Esophagus muscularis mucosa (tissue), 4 donors: ENCODE measurements at regions not wholly inside any gene's neighbourhood (a gene's known extent, or its start where the extent isn't known, plus 50 kb on each side); places are given as distances from the start of the nearest gene placed in this dataset.

Experiments
- DNase-seq: peaks from one replicate; pipeline ENCODE4 v3.0.0-alpha.2; 2017; ENCODE audit errors: extremely low spot score
- H3K27ac ChIP-seq, 4 donors: fragments of 200-600 bp; sonication (generic); replicated peaks in 1 of 4; 1 replicate in 3 of 4; 2 replicates in 1 of 4; pipeline ENCODE4 v1.5.1; 2016 to 2019; ENCODE audit warnings: mild to moderate bottlenecking in 1 of 4
- H3K27me3 ChIP-seq, 4 donors: fragments of 200-600 bp; sonication (generic); one replicate each; pipeline versions ENCODE4 v1.5.1 to v1.6.0; 2016 to 2019
- H3K36me3 ChIP-seq, 4 donors: fragments of 200-600 bp; sonication (generic); one replicate each; pipeline ENCODE4 v1.5.1; 2016 to 2019
- H3K4me1 ChIP-seq, 4 donors: fragments of 200-600 bp; sonication (generic); one replicate each; pipeline ENCODE4 v1.5.1; 2016 to 2019
- H3K4me3 ChIP-seq, 4 donors: fragments of 200-600 bp; sonication (generic); 1 replicate in 2 of 4; 2 replicates in 2 of 4; pipeline ENCODE4 v1.5.1; 2016 to 2019; ENCODE audit warnings: mild to moderate bottlenecking in 4 of 4, moderate library complexity in 1 of 4
- H3K9me3 ChIP-seq, 4 donors: fragments of 200-600 bp; sonication (generic); 1 replicate in 3 of 4; 2 replicates in 1 of 4; pipeline ENCODE4 v1.5.1; 2016 to 2019
- EP300 ChIP-seq: sonication (generic); formaldehyde crosslinking; IDR thresholded peaks from one replicate; pipeline ENCODE4 v1.6.1; 2017; ENCODE audit warnings: antibody characterized with exemption
- POLR2A ChIP-seq: fragments of 450-650 bp; IDR thresholded peaks from one replicate; pipeline ENCODE4 v1.6.1; 2017; ENCODE audit warnings: antibody characterized with exemption, moderate library complexity, mild to moderate bottlenecking, low read depth
- POLR2AphosphoS5 ChIP-seq, 2 donors: sonication (generic); formaldehyde crosslinking; IDR thresholded peaks; one replicate each; pipeline ENCODE4 v1.6.1; 2017; ENCODE audit warnings: antibody characterized with exemption in 2 of 2
- WGBS: methylation state at CpG from one replicate; pipeline ENCODE4 v1.1.5; 2018; 5-methylcytosine and 5-hydroxymethylcytosine counted together
- intact Hi-C: fragments of 100-400 bp; cut with DNase I; formaldehyde crosslinking; loops from one replicate; pipeline ENCODE4 v1.15.1; 2023
- TF ChIP-seq, protein P1 (sequence below), 3 experiments: fragments of 200-600 bp in 2 of 3; fragments of 450-650 bp in 1 of 3; sonication (generic) in 2 of 3; IDR thresholded peaks; one replicate each; pipeline ENCODE4 v1.5.1; 2017 to 2019; ENCODE audit warnings: antibody characterized with exemption in 3 of 3, mild to moderate bottlenecking in 2 of 3, moderate library complexity in 1 of 3

DNA sequence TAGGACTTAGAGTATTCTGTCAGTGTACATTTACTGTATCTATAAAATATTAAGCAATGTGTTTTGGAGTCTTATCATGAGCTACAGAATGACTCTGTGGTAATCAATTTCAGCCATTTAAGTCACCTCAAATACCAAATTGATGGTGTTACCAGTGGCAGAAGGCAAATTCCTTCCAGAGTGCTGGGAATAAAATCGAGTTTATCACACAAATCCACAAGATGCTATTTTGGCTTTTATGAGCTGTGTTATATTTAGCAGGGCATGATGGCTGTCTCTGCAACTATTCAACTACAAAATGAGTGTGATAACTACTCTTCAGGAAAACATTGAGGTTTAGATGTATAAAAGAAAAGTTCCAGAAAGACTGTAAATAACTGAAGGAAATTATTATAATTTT is 78.2 kb downstream of the AREG start:
- Histone ChIP-seq H3K27me3 (no peaks in the 10 kb centered on the region), H3K27ac (no peak overlapping the region), H3K4me3 (no peak overlapping the region), H3K36me3 (no peaks in the 10 kb centered on the region), H3K9me3 (no peaks in the 10 kb centered on the region), H3K4me1 (no peaks in the 10 kb centered on the region)
- DNase-seq = no peak
- WGBS = 50% methylated on average over 1 of the region's 1 CpG
- TF ChIP-seq POLR2AphosphoS5 (IDR thresholded peaks at IDR 0.05) = no peak
- no peak for TF ChIP-seq POLR2A
- no peak for TF ChIP-seq EP300
- TF ChIP-seq, protein P1, sequence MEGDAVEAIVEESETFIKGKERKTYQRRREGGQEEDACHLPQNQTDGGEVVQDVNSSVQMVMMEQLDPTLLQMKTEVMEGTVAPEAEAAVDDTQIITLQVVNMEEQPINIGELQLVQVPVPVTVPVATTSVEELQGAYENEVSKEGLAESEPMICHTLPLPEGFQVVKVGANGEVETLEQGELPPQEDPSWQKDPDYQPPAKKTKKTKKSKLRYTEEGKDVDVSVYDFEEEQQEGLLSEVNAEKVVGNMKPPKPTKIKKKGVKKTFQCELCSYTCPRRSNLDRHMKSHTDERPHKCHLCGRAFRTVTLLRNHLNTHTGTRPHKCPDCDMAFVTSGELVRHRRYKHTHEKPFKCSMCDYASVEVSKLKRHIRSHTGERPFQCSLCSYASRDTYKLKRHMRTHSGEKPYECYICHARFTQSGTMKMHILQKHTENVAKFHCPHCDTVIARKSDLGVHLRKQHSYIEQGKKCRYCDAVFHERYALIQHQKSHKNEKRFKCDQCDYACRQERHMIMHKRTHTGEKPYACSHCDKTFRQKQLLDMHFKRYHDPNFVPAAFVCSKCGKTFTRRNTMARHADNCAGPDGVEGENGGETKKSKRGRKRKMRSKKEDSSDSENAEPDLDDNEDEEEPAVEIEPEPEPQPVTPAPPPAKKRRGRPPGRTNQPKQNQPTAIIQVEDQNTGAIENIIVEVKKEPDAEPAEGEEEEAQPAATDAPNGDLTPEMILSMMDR (IDR thresholded peaks at IDR 0.05) = no peak
- intact Hi-C loops = no loop called here

DNA sequence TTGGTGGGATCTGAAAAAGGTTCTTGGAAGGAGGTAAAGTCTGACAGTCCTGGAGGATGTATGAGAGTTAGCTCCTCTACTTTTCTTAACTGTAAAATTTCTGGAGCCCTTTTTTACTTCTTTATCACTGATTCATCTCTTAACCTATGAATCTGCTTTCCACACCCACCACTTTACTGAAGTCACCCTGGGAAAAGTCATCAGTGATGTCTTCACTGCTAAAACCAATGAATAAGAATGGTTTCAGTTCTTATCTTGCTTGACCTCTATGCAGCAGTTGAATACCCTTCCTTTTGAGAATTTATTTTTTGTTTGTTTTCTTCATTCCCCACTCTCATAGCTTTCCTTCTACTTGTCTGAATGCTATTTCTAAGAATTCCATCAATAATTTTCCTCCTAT is 80.0 kb downstream of the AREG start:
- no peak for TF ChIP-seq POLR2AphosphoS5 (IDR thresholded peaks at IDR 0.05)
- TF ChIP-seq EP300 = no peak
- TF ChIP-seq, protein P1 (IDR thresholded peaks at IDR 0.05) = no peak
- TF ChIP-seq POLR2A = no peak
- DNase-seq = no peak
- Histone ChIP-seq H3K36me3 (no peaks in the 10 kb centered on the region), H3K4me3 (no peak overlapping the region), H3K4me1 (peaks cover 0 to 5% (median 0%) of the 10 kb centered on the region in 4 donors), H3K9me3 (no peaks in the 10 kb centered on the region), H3K27me3 (no peaks in the 10 kb centered on the region), H3K27ac (no peak overlapping the region)
- intact Hi-C loops = no loop called here

DNA sequence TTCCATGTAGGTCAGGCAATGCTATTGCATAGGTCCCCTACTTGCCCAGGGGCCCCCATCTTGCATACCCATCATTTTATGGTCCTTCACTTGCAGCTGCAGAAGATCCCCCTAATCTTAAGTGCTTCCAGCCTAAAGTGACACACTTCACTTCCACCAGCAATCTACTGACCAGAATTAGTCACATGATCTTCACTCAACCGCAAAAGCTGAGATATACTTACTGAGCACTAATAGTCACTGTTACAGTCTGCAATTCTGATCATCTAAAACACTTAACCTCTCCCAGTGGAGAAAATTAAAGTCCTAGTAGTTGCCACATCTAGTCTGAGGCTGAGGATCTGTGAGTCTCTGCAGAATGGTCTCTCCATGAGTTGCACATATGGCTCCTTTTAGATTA is 82.1 kb downstream of the AREG start:
- H3K4me1 ChIP-seq = peaks cover 0 to 5% (median 0%) of the 10 kb centered on the region in 4 donors
- no peak for TF ChIP-seq EP300
- TF ChIP-seq, protein P1 (IDR thresholded peaks at IDR 0.05) = no peak
- TF ChIP-seq POLR2A = no peak
- no peak for TF ChIP-seq POLR2AphosphoS5 (IDR thresholded peaks at IDR 0.05)
- WGBS = 94% methylated on average over 1 of the region's 1 CpG
- H3K4me3 ChIP-seq = no peak overlapping the region
- intact Hi-C loops = no loop called here
- no peaks in the 10 kb centered on the region for H3K9me3 ChIP-seq
- no peak for DNase-seq
- no peaks in the 10 kb centered on the region for H3K36me3 ChIP-seq
- no peak overlapping the region for H3K27ac ChIP-seq
- no peaks in the 10 kb centered on the region for H3K27me3 ChIP-seq

DNA sequence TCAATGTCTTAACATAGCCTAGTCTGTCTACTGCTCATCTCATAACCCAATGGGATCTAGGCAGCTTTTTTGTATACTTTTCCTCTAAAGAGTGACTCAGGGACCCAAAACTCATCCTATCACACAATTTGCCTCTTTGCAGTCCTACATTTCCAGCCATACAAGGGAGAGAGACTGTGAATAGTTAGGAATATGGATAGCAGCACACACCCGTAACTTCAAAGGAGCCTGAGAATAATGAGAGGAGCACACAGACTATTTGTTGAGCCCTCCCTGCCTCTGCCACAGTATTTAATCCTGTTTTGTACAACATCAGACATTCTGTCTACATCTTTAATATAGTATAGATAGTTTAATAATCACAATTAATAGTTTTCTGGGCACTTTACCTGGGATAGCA is 83.2 kb downstream of the AREG start:
- WGBS = 100% methylated on average over 1 of the region's 1 CpG
- DNase-seq = no peak
- no peak overlapping the region for H3K27ac ChIP-seq
- no peak overlapping the region for H3K4me3 ChIP-seq
- peaks cover 0 to 5% (median 0%) of the 10 kb centered on the region in 4 donors for H3K4me1 ChIP-seq
- H3K9me3 ChIP-seq = no peaks in the 10 kb centered on the region
- H3K27me3 ChIP-seq = no peaks in the 10 kb centered on the region
- TF ChIP-seq EP300 = no peak
- TF ChIP-seq POLR2A = no peak
- intact Hi-C loops = no loop called here
- H3K36me3 ChIP-seq = no peaks in the 10 kb centered on the region

DNA sequence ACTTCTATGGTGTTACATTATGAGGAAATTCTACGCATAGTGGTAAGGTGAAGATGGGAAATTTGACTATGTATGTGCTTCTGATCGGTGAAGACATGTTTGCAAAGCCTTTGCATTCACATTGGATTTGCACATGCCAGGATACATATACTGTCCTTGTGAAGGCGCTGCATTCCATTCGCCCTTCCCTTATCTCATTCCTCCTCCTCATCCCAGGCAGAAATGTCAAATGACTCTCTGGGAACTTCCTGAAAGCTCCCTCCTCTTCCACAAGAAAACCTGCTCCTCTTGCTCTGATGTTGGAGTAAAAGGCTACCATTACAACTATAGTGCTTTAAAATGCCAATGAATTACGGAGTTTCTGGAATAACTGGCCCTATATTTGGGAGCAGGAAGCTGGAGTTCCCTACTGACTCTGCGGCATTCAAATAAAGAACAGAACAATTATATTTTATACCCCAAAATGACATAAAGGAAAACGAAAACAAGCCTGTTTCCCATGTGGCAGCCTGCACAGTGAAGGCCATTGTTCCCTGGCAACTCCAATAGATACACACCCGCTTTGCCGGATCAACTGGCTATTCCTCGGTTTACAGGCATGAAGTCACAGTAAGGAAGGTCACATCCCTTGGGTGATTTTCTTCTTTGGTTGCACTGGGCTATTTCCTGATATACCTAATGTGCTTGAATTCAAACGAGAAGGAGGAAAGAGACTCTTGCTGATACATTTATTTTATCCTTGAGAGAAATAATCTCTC is 84.5 kb downstream of the AREG start:
- no peaks in the 10 kb centered on the region for H3K36me3 ChIP-seq
- H3K9me3 ChIP-seq = no peaks in the 10 kb centered on the region
- intact Hi-C loops = no loop called here
- H3K27ac ChIP-seq = no peak overlapping the region
- WGBS = 76% methylated on average over 11 of the region's 11 CpGs
- H3K27me3 ChIP-seq = no peaks in the 10 kb centered on the region
- H3K4me3 ChIP-seq = no peak overlapping the region
- peaks cover 0 to 5% (median 0%) of the 10 kb centered on the region in 4 donors for H3K4me1 ChIP-seq
- no peak for TF ChIP-seq POLR2A
- no peak for DNase-seq
